Activated CD8-positive, alpha-beta T cell treated with anti-CD3 and anti-CD28 coated beads, Interleukin-2, amount 10 ng/mL, durations not matched to agents 7 days and 5 days (primary cell): ENCODE measurements at regions not wholly inside any gene's neighbourhood (a gene's known extent, or its start where the extent isn't known, plus 50 kb on each side); places are given as distances from the start of the nearest gene placed in this dataset.

Source experiments
- ATAC-seq: fragments of 150-1000 bp; cut with Tn5 transposase; one replicate; pipeline ENCODE4 v1.10.0; 2021; ENCODE audit warnings: moderate library complexity
- CTCF ChIA-PET: fragments of 350-600 bp; sonication (Branson Sonifier 250); formaldehyde crosslinking; loops from one replicate; lab custom pipeline; 2021; ENCODE audit warnings: antibody characterized with exemption; lab: Charles Lee
- POLR2A ChIA-PET: fragments of 350-600 bp; sonication (Branson Sonifier 250); formaldehyde crosslinking; loops from one replicate; lab custom pipeline; 2021; ENCODE audit warnings: antibody characterized with exemption; lab: Charles Lee
- DNase-seq: peaks from one replicate; pipeline ENCODE4 v3.0.0-alpha.2; 2020
- H3K27ac Mint-ChIP-seq: one replicate; pipeline ENCODE4 v1.8.0; 2021; ENCODE audit warnings: mild to moderate bottlenecking, mixed read lengths
- H3K27me3 Mint-ChIP-seq: one replicate; pipeline ENCODE4 v1.8.0; 2021; ENCODE audit warnings: low read depth, mixed read lengths
- H3K36me3 Mint-ChIP-seq: one replicate; pipeline ENCODE4 v1.8.0; 2021; ENCODE audit warnings: low read depth, mixed read lengths
- H3K4me1 Mint-ChIP-seq: one replicate; pipeline ENCODE4 v1.8.0; 2021; ENCODE audit warnings: low read depth, mixed read lengths
- H3K4me3 Mint-ChIP-seq: one replicate; pipeline ENCODE4 v1.8.0; 2021; ENCODE audit warnings: mild to moderate bottlenecking, mixed read lengths
- H3K9me3 Mint-ChIP-seq: one replicate; pipeline ENCODE4 v1.8.0; 2022; ENCODE audit warnings: mixed read lengths; ENCODE audit not compliant: insufficient read depth

DNA sequence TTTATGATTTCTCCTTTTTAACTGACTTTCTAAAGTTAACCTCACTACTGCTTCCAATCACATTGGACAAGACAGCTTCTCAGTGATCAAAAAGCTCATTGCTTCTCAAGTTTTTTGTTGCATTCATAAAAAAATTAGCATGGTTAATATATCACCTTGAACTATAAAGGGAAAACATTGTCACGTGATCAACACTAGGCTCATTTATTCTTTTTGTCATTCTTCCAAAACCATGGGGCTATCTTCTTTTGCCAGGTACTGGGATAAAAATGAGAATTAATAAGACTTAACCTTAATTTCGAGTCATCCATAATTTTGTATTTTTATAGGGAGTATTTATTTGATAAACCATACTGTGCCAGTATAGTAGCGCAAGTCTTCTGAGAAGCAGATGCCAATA lies 1105.9 kb upstream of the TENM3 start:
- CTCF ChIA-PET: no interaction called here

GRCh38 chr4:181138116-181138515 lies 1105.1 kb upstream of the TENM3 start:
- POLR2A ChIA-PET: no interaction called here
- no peak for ATAC-seq
- no peaks in the 10 kb centered on the region for H3K4me1 Mint-ChIP-seq
- H3K27ac Mint-ChIP-seq: no peak overlapping the region
- CTCF ChIA-PET: interaction anchor here (0.8 kb wide), 1 partner anchor 1787 kb away, joined by 3 read pairs; no protein-coding TSS in a partner anchor
- no peaks in the 10 kb centered on the region for H3K36me3 Mint-ChIP-seq
- DNase-seq: no peak
- H3K4me3 Mint-ChIP-seq: no peak overlapping the region
- H3K9me3 Mint-ChIP-seq: no peaks in the 10 kb centered on the region
- H3K27me3 Mint-ChIP-seq: no peaks in the 10 kb centered on the region

More for the DNA sequence above, 1105.9 kb upstream of the TENM3 start:
- no peak overlapping the region for H3K4me3 Mint-ChIP-seq
- DNase-seq: no peak
- no peaks in the 10 kb centered on the region for H3K36me3 Mint-ChIP-seq
- H3K4me1 Mint-ChIP-seq: no peaks in the 10 kb centered on the region
- no peak overlapping the region for H3K27ac Mint-ChIP-seq
- no peaks in the 10 kb centered on the region for H3K9me3 Mint-ChIP-seq
- POLR2A ChIA-PET: no interaction called here
- no peaks in the 10 kb centered on the region for H3K27me3 Mint-ChIP-seq
- no peak for ATAC-seq

DNA sequence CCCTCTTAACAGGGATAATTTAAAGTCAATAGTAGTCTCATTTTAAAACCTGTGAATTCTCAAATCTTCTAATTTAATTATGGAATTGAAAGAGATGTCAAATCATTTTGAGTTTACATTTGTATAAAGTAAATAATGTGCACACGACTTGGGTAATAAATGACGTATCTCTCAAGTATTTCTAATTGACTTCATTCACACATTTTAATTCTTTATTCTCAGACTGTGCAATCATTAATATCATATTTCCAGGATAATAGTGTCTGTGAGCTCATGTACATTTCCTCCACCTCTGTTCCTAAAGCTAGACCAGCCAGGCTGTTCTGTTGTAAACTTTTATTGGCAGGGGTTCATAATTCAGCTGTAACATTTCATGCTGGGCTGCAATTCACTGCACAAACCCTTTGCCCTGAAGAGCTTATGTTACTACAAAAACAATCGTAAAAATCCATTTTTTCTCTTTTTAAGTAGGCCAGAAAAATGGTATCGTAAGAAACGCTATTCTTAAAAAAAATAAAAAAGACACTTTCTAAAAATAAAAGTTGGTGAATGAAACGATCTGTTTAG lies 1103.1 kb upstream of the TENM3 start:
- POLR2A ChIA-PET: no interaction called here
- ATAC-seq (no peak), DNase-seq (no peak)
- Mint-ChIP-seq H3K4me1 (no peaks in the 10 kb centered on the region), H3K9me3 (no peaks in the 10 kb centered on the region), H3K27me3 (no peaks in the 10 kb centered on the region), H3K36me3 (no peaks in the 10 kb centered on the region), H3K4me3 (no peak overlapping the region), H3K27ac (no peak overlapping the region)
- CTCF ChIA-PET: no interaction called here

DNA sequence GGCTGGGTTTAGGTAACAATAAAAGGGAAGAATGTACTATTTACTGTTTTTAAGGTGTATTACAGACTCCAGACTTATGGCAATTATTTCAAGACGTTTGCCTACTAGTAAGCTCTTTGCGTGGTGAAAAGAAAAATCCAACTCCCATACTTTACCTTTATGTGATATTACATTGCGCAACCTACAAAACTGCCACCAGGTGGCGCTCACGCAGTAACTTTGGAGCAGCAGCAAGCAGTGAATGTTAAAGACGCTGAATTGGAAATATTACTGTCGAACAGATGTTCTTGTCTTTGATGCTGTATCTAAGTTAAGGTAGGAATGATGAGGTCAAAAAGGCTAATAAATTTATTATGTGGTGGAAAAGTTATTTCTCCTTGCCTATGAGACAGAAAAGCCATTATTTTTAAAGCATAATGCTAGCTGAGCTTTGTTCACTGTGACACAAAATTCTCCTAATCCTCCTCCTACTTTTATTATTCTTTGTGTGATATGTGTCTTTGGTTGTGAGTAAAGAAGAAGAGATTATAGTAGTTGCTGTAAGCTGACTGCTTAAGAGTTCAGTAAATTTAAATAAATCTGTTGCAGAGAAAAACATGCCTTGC lies 1099.8 kb upstream of the TENM3 start:
- DNase-seq: peak; percentile 79
- peak; percentile 70 for ATAC-seq
- POLR2A ChIA-PET: no interaction called here
- Mint-ChIP-seq H3K4me3 (no peak overlapping the region), H3K27ac (no peak overlapping the region), H3K36me3 (no peaks in the 10 kb centered on the region), H3K9me3 (no peaks in the 10 kb centered on the region), H3K4me1 (no peaks in the 10 kb centered on the region), H3K27me3 (no peaks in the 10 kb centered on the region)
- CTCF ChIA-PET: interaction anchor here (0.7 to 2.4 kb wide), 5 partner anchors 14 to 385 kb away, joined by 3 to 16 read pairs (median 4); no protein-coding TSS in a partner anchor

GRCh38 chr4:181146051-181146450 lies 1097.2 kb upstream of the TENM3 start:
- H3K36me3 Mint-ChIP-seq: no peaks in the 10 kb centered on the region
- POLR2A ChIA-PET: no interaction called here
- no peaks in the 10 kb centered on the region for H3K27me3 Mint-ChIP-seq
- DNase-seq (no peak), ATAC-seq (no peak)
- no peak overlapping the region for H3K27ac Mint-ChIP-seq
- H3K4me1 Mint-ChIP-seq: no peaks in the 10 kb centered on the region
- CTCF ChIA-PET: interaction anchor here (2.8 kb wide), 1 partner anchor 383 kb away, joined by 12 read pairs; no protein-coding TSS in a partner anchor
- no peaks in the 10 kb centered on the region for H3K9me3 Mint-ChIP-seq
- no peak overlapping the region for H3K4me3 Mint-ChIP-seq

GRCh38 chr4:181147416-181147951 lies 1095.7 kb upstream of the TENM3 start:
- ATAC-seq (no peak), DNase-seq (no peak)
- POLR2A ChIA-PET: no interaction called here
- no peaks in the 10 kb centered on the region for H3K36me3 Mint-ChIP-seq
- H3K27me3 Mint-ChIP-seq: no peaks in the 10 kb centered on the region
- CTCF ChIA-PET: no interaction called here
- H3K4me1 Mint-ChIP-seq: no peaks in the 10 kb centered on the region
- no peak overlapping the region for H3K27ac Mint-ChIP-seq
- H3K9me3 Mint-ChIP-seq: no peaks in the 10 kb centered on the region
- no peak overlapping the region for H3K4me3 Mint-ChIP-seq

DNA sequence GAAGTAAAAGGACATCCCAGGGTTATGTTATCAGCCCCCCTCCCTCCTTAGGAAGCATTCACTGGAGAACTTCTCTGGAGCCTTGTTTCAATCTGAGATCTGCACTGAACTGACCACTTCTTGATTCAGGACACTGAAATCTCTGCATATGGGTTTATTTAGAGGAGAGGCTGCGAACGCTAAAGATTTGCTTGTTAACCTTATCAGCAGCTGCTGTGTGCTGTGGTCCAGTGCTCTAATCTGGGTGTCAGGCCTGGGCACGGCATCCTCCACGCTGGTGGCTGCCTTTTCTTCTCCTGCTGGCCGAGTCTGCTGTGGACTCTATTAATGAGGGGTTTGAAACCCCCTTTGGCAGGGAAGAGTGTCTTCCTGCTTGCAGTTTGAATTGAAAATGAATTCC lies 1094.7 kb upstream of the TENM3 start:
- DNase-seq: no peak
- Mint-ChIP-seq H3K27me3 (no peaks in the 10 kb centered on the region), H3K4me1 (no peaks in the 10 kb centered on the region), H3K27ac (no peak overlapping the region), H3K9me3 (no peaks in the 10 kb centered on the region), H3K4me3 (no peak overlapping the region), H3K36me3 (no peaks in the 10 kb centered on the region)
- POLR2A ChIA-PET: no interaction called here
- no peak for ATAC-seq
- CTCF ChIA-PET: no interaction called here

DNA sequence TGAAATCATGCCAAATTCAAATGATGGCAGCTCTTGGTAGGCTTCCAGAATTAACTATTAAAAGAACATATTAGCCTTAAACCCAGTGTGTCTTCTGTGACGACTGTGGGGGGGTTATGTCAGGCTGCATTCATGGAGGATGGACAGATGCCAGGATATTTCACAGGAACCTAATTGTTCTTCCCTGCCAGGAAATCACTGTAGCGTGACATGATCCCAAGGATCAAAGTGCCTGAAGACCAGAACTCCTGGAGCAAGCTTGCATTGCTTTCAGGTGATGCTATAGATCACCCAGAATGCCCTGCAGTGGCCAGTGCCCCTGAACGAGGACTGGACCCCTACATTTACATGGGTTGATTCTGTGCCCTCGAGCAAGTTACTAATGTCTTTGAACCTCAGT lies 1093.0 kb upstream of the TENM3 start:
- CTCF ChIA-PET: no interaction called here
- H3K27ac Mint-ChIP-seq: no peak overlapping the region
- H3K27me3 Mint-ChIP-seq: no peaks in the 10 kb centered on the region
- POLR2A ChIA-PET: no interaction called here
- DNase-seq: no peak
- no peaks in the 10 kb centered on the region for H3K4me1 Mint-ChIP-seq
- ATAC-seq: no peak
- H3K9me3 Mint-ChIP-seq: no peaks in the 10 kb centered on the region
- no peak overlapping the region for H3K4me3 Mint-ChIP-seq
- H3K36me3 Mint-ChIP-seq: no peaks in the 10 kb centered on the region

DNA sequence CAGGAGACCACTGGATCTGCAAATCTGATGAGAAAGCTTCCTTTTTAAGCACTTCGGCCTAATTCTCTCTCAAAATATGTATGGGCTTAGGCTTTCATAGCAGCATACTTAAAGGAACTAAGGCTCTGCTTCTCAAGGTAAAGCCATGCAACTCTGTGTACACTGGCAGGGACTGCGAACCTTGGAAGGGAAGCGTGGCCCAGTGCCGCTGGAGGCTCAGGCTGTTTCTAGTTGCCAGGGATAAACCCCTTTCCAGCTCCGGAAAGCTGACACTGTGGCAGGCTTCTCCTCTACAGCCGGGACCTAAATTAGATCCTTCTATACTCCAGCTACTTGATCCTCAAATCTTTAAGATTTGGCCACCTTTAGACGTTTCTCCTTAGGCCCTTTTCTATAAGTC lies 1091.3 kb upstream of the TENM3 start:
- H3K27me3 Mint-ChIP-seq: no peaks in the 10 kb centered on the region
- CTCF ChIA-PET: no interaction called here
- POLR2A ChIA-PET: no interaction called here
- DNase-seq: no peak
- no peaks in the 10 kb centered on the region for H3K9me3 Mint-ChIP-seq
- ATAC-seq: no peak
- no peak overlapping the region for H3K27ac Mint-ChIP-seq
- no peaks in the 10 kb centered on the region for H3K36me3 Mint-ChIP-seq
- no peak overlapping the region for H3K4me3 Mint-ChIP-seq
- H3K4me1 Mint-ChIP-seq: no peaks in the 10 kb centered on the region

GRCh38 chr4:181157647-181158046 lies 1085.6 kb upstream of the TENM3 start:
- Mint-ChIP-seq H3K27me3 (no peaks in the 10 kb centered on the region), H3K4me1 (no peaks in the 10 kb centered on the region), H3K27ac (no peak overlapping the region), H3K4me3 (no peak overlapping the region), H3K9me3 (no peaks in the 10 kb centered on the region), H3K36me3 (no peaks in the 10 kb centered on the region)
- POLR2A ChIA-PET: no interaction called here
- CTCF ChIA-PET: interaction anchor here (1.4 kb wide), 1 partner anchor 14 kb away, joined by 4 read pairs; no protein-coding TSS in a partner anchor
- ATAC-seq (no peak), DNase-seq (no peak)

DNA sequence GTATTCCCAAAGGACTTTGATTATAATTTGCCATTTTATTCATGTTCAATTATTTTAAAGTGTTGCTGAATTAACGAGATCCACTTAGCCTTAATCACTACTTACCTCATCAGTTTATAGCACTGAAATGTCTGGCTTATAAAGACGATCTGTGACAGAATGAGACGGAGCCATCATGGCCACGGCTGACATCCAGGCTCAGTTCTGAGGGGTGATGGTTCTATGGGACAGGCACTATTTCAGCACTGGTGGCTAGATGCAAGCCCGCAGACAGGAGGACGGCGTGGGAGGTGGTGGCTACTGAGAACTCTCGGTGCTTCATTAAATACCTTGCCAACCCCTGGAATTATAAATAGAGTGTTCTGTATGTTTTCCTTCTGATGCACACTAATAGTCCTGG lies 1084.2 kb upstream of the TENM3 start:
- Mint-ChIP-seq H3K27me3 (no peaks in the 10 kb centered on the region), H3K9me3 (no peaks in the 10 kb centered on the region), H3K36me3 (no peaks in the 10 kb centered on the region), H3K4me3 (no peak overlapping the region), H3K4me1 (no peaks in the 10 kb centered on the region), H3K27ac (no peak overlapping the region)
- CTCF ChIA-PET: no interaction called here
- DNase-seq: no peak
- no peak for ATAC-seq
- POLR2A ChIA-PET: no interaction called here

DNA sequence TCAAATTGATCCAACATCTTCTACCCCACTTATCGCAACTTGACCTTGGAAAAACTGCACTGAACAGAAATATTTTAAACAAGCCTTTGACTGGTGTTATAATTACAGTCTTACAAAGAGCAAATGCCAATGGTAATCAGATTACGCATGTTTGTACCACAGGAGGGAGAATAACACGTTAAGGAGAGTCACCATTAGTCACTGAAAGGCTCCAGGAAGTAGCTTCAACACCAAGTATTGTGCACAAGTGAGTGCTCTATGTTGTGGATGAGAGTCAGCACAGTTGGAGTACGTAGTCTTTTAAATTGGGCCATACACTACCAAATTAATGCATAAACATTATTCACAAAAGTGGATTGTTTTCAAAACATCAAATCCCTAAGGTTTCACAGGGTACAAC lies 1081.5 kb upstream of the TENM3 start:
- no peak for ATAC-seq
- Mint-ChIP-seq H3K27me3 (no peaks in the 10 kb centered on the region), H3K27ac (no peak overlapping the region), H3K36me3 (no peaks in the 10 kb centered on the region), H3K9me3 (no peaks in the 10 kb centered on the region), H3K4me1 (no peaks in the 10 kb centered on the region), H3K4me3 (no peak overlapping the region)
- ChIA-PET CTCF (no interaction called here), POLR2A (no interaction called here)
- no peak for DNase-seq
